ENCODE measurements at regions not wholly inside any gene's neighbourhood (a gene's known extent, or its start where the extent isn't known, plus 50 kb on each side); places are given as distances from the start of the nearest gene placed in this dataset.

DNA sequence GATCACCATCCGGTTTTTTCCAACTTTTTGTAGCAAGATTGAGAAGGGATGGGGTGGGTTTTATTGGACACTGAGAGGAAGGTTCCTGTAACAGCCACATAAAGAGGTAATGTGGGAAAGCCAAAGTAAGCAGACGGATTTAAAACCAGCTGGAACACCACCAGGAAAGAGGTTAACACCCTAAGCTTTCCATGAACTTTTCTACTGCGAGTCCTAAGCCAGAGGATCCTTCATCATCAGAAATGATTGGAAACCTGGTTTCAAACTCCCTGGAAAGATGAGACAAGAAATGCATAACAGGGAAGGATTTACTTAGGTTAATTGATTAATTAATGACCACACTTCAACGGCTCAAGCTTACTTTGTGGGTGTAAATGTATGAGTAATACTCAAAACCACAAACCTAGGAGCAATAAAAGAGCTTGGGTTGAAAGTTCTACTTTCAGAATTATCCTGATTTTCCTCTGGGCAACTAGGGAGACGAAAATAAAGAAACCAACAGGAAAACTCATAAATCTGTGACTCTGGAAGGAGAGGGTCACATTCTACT lies 91.5 kb downstream of the COX18 start:
- TF ChIP-seq TEAD1 (CRISPR knock-in tag; IDR thresholded peaks at IDR 0.05) (no peak), ZNF416 (CRISPR knock-in tag; IDR thresholded peaks at IDR 0.05) (no peak), OVOL2 (CRISPR knock-in tag; IDR thresholded peaks at IDR 0.05; ENCODE audit: borderline replicate concordance) (no peak), FOXK1 (CRISPR knock-in tag; IDR thresholded peaks at IDR 0.05) (no peak), JAZF1 (CRISPR knock-in tag; IDR thresholded peaks at IDR 0.05) (no peak), SOX15 (CRISPR knock-in tag; IDR thresholded peaks at IDR 0.05) (no peak)
- TF ChIP-seq, protein P1, sequence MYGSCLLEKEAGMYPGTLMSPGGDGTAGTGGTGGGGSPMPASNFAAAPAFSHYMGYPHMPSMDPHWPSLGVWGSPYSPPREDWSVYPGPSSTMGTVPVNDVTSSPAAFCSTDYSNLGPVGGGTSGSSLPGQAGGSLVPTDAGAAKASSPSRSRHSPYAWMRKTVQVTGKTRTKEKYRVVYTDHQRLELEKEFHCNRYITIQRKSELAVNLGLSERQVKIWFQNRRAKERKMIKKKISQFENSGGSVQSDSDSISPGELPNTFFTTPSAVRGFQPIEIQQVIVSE (CRISPR knock-in tag; IDR thresholded peaks at IDR 0.05; ENCODE audit: borderline replicate concordance): no peak
- TF ChIP-seq, protein P2, sequence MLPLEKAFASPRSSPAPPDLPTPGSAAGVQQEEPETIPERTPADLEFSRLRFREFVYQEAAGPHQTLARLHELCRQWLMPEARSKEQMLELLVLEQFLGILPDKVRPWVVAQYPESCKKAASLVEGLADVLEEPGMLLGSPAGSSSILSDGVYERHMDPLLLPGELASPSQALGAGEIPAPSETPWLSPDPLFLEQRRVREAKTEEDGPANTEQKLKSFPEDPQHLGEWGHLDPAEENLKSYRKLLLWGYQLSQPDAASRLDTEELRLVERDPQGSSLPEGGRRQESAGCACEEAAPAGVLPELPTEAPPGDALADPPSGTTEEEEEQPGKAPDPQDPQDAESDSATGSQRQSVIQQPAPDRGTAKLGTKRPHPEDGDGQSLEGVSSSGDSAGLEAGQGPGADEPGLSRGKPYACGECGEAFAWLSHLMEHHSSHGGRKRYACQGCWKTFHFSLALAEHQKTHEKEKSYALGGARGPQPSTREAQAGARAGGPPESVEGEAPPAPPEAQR (CRISPR knock-in tag; IDR thresholded peaks at IDR 0.05): no peak
- TF ChIP-seq, protein P3, sequence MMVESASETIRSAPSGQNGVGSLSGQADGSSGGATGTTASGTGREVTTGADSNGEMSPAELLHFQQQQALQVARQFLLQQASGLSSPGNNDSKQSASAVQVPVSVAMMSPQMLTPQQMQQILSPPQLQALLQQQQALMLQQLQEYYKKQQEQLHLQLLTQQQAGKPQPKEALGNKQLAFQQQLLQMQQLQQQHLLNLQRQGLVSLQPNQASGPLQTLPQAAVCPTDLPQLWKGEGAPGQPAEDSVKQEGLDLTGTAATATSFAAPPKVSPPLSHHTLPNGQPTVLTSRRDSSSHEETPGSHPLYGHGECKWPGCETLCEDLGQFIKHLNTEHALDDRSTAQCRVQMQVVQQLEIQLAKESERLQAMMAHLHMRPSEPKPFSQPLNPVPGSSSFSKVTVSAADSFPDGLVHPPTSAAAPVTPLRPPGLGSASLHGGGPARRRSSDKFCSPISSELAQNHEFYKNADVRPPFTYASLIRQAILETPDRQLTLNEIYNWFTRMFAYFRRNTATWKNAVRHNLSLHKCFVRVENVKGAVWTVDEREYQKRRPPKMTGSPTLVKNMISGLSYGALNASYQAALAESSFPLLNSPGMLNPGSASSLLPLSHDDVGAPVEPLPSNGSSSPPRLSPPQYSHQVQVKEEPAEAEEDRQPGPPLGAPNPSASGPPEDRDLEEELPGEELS (CRISPR knock-in tag; IDR thresholded peaks at IDR 0.05): no peak
- TF ChIP-seq, protein P4, sequence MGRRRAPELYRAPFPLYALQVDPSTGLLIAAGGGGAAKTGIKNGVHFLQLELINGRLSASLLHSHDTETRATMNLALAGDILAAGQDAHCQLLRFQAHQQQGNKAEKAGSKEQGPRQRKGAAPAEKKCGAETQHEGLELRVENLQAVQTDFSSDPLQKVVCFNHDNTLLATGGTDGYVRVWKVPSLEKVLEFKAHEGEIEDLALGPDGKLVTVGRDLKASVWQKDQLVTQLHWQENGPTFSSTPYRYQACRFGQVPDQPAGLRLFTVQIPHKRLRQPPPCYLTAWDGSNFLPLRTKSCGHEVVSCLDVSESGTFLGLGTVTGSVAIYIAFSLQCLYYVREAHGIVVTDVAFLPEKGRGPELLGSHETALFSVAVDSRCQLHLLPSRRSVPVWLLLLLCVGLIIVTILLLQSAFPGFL (CRISPR knock-in tag; IDR thresholded peaks at IDR 0.05; ENCODE audit: borderline replicate concordance): no peak
- no peaks in the 10 kb centered on the region for H3K36me3 Mint-ChIP-seq
- H3K27ac Mint-ChIP-seq: no peak overlapping the region
- ChIA-PET POLR2A (no interaction called here), CTCF (no interaction called here)
- no peaks in the 10 kb centered on the region for H3K27me3 Mint-ChIP-seq (ENCODE audit: low read depth)
- no peak overlapping the region for H3K4me3 Mint-ChIP-seq
- no peak for DNase-seq (ENCODE audit: low spot score)
- H3K4me1 Mint-ChIP-seq: peaks cover under 1% of the 10 kb centered on the region
- H3K9me3 Mint-ChIP-seq: peaks cover 8% of the 10 kb centered on the region
- no peak for ATAC-seq

DNA sequence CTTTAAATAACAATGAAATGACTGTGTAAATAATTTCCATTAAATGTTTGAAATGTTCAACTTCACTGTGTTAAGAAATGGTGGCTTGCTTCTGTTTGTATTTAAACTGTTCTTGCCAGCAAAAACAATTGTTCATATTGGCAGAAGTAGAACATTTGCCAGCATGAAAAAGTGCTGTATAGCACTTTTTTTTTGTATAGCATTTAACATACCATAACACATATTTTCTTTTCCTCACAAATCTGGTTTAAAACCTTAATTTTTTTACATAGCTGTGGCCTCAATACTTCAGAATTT lies 94.1 kb downstream of the COX18 start:
- H3K27ac Mint-ChIP-seq: no peak overlapping the region
- peaks cover 13% of the 10 kb centered on the region for H3K9me3 Mint-ChIP-seq
- H3K4me3 Mint-ChIP-seq: no peak overlapping the region
- ATAC-seq (no peak), DNase-seq (ENCODE audit: low spot score) (no peak)
- no peaks in the 10 kb centered on the region for H3K36me3 Mint-ChIP-seq
- no peaks in the 10 kb centered on the region for H3K4me1 Mint-ChIP-seq
- CTCF ChIA-PET: no interaction called here
- no peaks in the 10 kb centered on the region for H3K27me3 Mint-ChIP-seq (ENCODE audit: low read depth)
- POLR2A ChIA-PET: no interaction called here
- TF ChIP-seq, protein P5, sequence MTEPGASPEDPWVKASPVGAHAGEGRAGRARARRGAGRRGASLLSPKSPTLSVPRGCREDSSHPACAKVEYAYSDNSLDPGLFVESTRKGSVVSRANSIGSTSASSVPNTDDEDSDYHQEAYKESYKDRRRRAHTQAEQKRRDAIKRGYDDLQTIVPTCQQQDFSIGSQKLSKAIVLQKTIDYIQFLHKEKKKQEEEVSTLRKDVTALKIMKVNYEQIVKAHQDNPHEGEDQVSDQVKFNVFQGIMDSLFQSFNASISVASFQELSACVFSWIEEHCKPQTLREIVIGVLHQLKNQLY (CRISPR knock-in tag; IDR thresholded peaks at IDR 0.05): no peak
- TF ChIP-seq, protein P6, sequence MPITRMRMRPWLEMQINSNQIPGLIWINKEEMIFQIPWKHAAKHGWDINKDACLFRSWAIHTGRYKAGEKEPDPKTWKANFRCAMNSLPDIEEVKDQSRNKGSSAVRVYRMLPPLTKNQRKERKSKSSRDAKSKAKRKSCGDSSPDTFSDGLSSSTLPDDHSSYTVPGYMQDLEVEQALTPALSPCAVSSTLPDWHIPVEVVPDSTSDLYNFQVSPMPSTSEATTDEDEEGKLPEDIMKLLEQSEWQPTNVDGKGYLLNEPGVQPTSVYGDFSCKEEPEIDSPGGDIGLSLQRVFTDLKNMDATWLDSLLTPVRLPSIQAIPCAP (CRISPR knock-in tag; IDR thresholded peaks at IDR 0.05): no peak
- TF ChIP-seq, protein P7, sequence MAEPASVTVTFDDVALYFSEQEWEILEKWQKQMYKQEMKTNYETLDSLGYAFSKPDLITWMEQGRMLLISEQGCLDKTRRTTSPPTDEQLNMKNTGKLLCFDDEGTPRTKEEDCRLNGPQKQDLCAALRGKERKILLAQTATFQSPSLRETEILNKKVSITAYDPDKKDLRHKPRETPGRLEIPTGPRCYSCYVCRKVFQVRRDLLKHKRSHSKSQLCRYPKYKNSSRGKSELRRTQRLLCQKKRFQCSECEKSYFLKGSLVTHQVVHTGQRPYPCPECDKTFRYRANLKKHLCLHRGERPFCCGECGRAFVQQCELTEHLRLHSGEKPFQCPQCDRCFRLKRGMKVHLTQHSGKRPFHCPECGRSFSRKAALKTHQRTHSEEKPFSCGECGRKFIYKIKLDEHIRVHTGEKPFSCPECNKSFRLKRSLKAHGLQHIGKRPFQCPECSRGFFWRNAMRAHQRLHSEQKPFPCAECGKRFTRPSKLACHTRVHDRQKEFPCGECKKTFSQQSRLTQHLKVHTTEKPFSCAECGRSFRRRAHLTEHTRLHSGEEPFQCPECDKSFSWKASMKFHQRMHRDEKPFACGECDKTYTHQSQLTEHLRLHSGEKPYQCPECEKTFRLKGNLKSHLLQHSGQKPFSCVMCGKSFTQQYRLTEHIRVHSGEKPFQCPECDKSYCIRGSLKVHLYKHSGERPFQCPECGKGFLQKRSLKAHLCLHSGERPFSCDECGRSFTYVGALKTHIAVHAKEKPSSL (CRISPR knock-in tag; conservative IDR thresholded peaks at IDR 0.05): no peak
- TF ChIP-seq GTF2I (CRISPR knock-in tag; conservative IDR thresholded peaks at IDR 0.05) (no peak), PRRX2 (CRISPR knock-in tag; IDR thresholded peaks at IDR 0.05) (no peak), ZNF121 (CRISPR knock-in tag; IDR thresholded peaks at IDR 0.05) (no peak), ZNF423 (CRISPR knock-in tag; IDR thresholded peaks at IDR 0.05) (no peak), SOX15 (CRISPR knock-in tag; IDR thresholded peaks at IDR 0.05) (no peak), TP53 (CRISPR knock-in tag; IDR thresholded peaks at IDR 0.05) (no peak), NR3C1 (CRISPR knock-in tag; conservative IDR thresholded peaks at IDR 0.05; ENCODE audit: low read depth) (no peak), EMX1 (CRISPR knock-in tag; IDR thresholded peaks at IDR 0.05) (no peak)
- TF ChIP-seq, protein P4 (CRISPR knock-in tag; IDR thresholded peaks at IDR 0.05; ENCODE audit: borderline replicate concordance): no peak
- TF ChIP-seq, protein P8, sequence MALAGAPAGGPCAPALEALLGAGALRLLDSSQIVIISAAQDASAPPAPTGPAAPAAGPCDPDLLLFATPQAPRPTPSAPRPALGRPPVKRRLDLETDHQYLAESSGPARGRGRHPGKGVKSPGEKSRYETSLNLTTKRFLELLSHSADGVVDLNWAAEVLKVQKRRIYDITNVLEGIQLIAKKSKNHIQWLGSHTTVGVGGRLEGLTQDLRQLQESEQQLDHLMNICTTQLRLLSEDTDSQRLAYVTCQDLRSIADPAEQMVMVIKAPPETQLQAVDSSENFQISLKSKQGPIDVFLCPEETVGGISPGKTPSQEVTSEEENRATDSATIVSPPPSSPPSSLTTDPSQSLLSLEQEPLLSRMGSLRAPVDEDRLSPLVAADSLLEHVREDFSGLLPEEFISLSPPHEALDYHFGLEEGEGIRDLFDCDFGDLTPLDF (CRISPR knock-in tag; IDR thresholded peaks at IDR 0.05): no peak
- TF ChIP-seq, protein P9, sequence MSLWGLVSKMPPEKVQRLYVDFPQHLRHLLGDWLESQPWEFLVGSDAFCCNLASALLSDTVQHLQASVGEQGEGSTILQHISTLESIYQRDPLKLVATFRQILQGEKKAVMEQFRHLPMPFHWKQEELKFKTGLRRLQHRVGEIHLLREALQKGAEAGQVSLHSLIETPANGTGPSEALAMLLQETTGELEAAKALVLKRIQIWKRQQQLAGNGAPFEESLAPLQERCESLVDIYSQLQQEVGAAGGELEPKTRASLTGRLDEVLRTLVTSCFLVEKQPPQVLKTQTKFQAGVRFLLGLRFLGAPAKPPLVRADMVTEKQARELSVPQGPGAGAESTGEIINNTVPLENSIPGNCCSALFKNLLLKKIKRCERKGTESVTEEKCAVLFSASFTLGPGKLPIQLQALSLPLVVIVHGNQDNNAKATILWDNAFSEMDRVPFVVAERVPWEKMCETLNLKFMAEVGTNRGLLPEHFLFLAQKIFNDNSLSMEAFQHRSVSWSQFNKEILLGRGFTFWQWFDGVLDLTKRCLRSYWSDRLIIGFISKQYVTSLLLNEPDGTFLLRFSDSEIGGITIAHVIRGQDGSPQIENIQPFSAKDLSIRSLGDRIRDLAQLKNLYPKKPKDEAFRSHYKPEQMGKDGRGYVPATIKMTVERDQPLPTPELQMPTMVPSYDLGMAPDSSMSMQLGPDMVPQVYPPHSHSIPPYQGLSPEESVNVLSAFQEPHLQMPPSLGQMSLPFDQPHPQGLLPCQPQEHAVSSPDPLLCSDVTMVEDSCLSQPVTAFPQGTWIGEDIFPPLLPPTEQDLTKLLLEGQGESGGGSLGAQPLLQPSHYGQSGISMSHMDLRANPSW (CRISPR knock-in tag; conservative IDR thresholded peaks at IDR 0.05; ENCODE audit: low read depth): no peak

Measured in WTC11 (cell line).